HG03460 (cell line): ENCODE measurements at regions not wholly inside any gene's neighbourhood (a gene's known extent, or its start where the extent isn't known, plus 50 kb on each side); places are given as distances from the start of the nearest gene placed in this dataset.
A peak's percentile ranks its signal among the peaks of the same experiment; 100 is the strongest.
"Not testable (repeated sequence)": the region's sequence is repeated elsewhere in the genome, so short reads cannot be mapped to it uniquely, and the experiment has no call there.

Source experiments
- ATAC-seq: cut with Tn5 transposase; IDR thresholded peaks from one replicate; pipeline ENCODE4 v1.9.1; 2021; ENCODE audit not compliant: unreplicated experiment

GRCh38 chr3:106431721-106432120 lies 562.9 kb upstream of the CBLB start:
- ATAC-seq: no peak

GRCh38 chr3:106435899-106436453 lies 567.2 kb upstream of the CBLB start:
- ATAC-seq: no peak

GRCh38 chr3:106438887-106439286 lies 570.1 kb upstream of the CBLB start:
- ATAC-seq: no peak

GRCh38 chr3:106440672-106441071 lies 571.9 kb upstream of the CBLB start:
- peak; percentile 67 for ATAC-seq

GRCh38 chr3:106446271-106446670 lies 577.5 kb upstream of the CBLB start:
- ATAC-seq: no peak

- no peak for ATAC-seq
Measured at GRCh38 chr3:106447723-106448301, 579.0 kb upstream of the CBLB start.

- ATAC-seq: not testable (repeated sequence)
Measured at GRCh38 chr3:106448372-106448966, 579.7 kb upstream of the CBLB start.

GRCh38 chr3:106452096-106452495 lies 583.3 kb upstream of the CBLB start:
- no peak for ATAC-seq

GRCh38 chr3:106454497-106454896 lies 585.7 kb upstream of the CBLB start:
- ATAC-seq: no peak

- peak; percentile 97 for ATAC-seq
Measured at GRCh38 chr3:106457281-106458180, 588.7 kb upstream of the CBLB start.

- no peak for ATAC-seq
Measured at GRCh38 chr3:106458952-106459351, 590.1 kb upstream of the CBLB start.

GRCh38 chr3:106466881-106467280 lies 598.1 kb upstream of the CBLB start:
- ATAC-seq: no peak

- no peak for ATAC-seq
Measured at GRCh38 chr3:106473576-106474475, 605.0 kb upstream of the CBLB start.

GRCh38 chr3:106482451-106482850 lies 613.6 kb upstream of the CBLB start:
- no peak for ATAC-seq

- no peak for ATAC-seq
Measured at GRCh38 chr3:106485217-106485616, 616.4 kb upstream of the CBLB start.

- no peak for ATAC-seq
Measured at GRCh38 chr3:106485802-106486201, 617.0 kb upstream of the CBLB start.

GRCh38 chr3:106486945-106487639 lies 618.3 kb upstream of the CBLB start:
- not testable (repeated sequence) for ATAC-seq

GRCh38 chr3:106488331-106488730 lies 619.5 kb upstream of the CBLB start:
- ATAC-seq: no peak

- ATAC-seq: no peak
Measured at GRCh38 chr3:106491796-106492195, 623.0 kb upstream of the CBLB start.

- ATAC-seq: no peak
Measured at GRCh38 chr3:106508331-106508893, 639.6 kb upstream of the CBLB start.
